GM18519 (cell line): ENCODE measurements at regions not wholly inside any gene's neighbourhood (a gene's known extent, or its start where the extent isn't known, plus 50 kb on each side); places are given as distances from the start of the nearest gene placed in this dataset.
"Not testable (repeated sequence)": the region's sequence is repeated elsewhere in the genome, so short reads cannot be mapped to it uniquely, and the experiment has no call there.

Experiments
- ATAC-seq: cut with Tn5 transposase; IDR thresholded peaks from one replicate; pipeline ENCODE4 v1.9.1; 2021; ENCODE audit warnings: mild to moderate bottlenecking, moderate library complexity; ENCODE audit not compliant: unreplicated experiment, low FRiP score

- no peak for ATAC-seq
Measured at GRCh38 chr1:234836776-234837357, 226.9 kb upstream of the IRF2BP2 start.

- no peak for ATAC-seq
Measured at GRCh38 chr1:234836045-234836681, 226.2 kb upstream of the IRF2BP2 start.

GRCh38 chr1:234835239-234835638 is 225.3 kb upstream of the IRF2BP2 start:
- no peak for ATAC-seq

- no peak for ATAC-seq
Measured at GRCh38 chr1:234833646-234834045, 223.7 kb upstream of the IRF2BP2 start.

GRCh38 chr1:234833118-234833517 is 223.1 kb upstream of the IRF2BP2 start:
- no peak for ATAC-seq

GRCh38 chr1:234827656-234828055 is 217.7 kb upstream of the IRF2BP2 start:
- no peak for ATAC-seq

- ATAC-seq = no peak
Measured at GRCh38 chr1:234827181-234827580, 217.2 kb upstream of the IRF2BP2 start.

- no peak for ATAC-seq
Measured at GRCh38 chr1:234826352-234826751, 216.4 kb upstream of the IRF2BP2 start.

- no peak for ATAC-seq
Measured at GRCh38 chr1:234825498-234826165, 215.7 kb upstream of the IRF2BP2 start.

GRCh38 chr1:234824836-234825235 is 214.9 kb upstream of the IRF2BP2 start:
- not testable (repeated sequence) for ATAC-seq

- ATAC-seq = no peak
Measured at GRCh38 chr1:234823191-234824176, 213.5 kb upstream of the IRF2BP2 start.

- no peak for ATAC-seq
Measured at GRCh38 chr1:234821840-234822239, 211.9 kb upstream of the IRF2BP2 start.

GRCh38 chr1:234820597-234820996 is 210.6 kb upstream of the IRF2BP2 start:
- no peak for ATAC-seq

GRCh38 chr1:234819845-234820244 is 209.9 kb upstream of the IRF2BP2 start:
- ATAC-seq = not testable (repeated sequence)

- ATAC-seq = not testable (repeated sequence)
Measured at GRCh38 chr1:234818040-234818387, 208.0 kb upstream of the IRF2BP2 start.

GRCh38 chr1:234817313-234818039 is 207.5 kb upstream of the IRF2BP2 start:
- not testable (repeated sequence) for ATAC-seq

GRCh38 chr1:234816864-234817263 is 206.9 kb upstream of the IRF2BP2 start:
- not testable (repeated sequence) for ATAC-seq

GRCh38 chr1:234816186-234816851 is 206.3 kb upstream of the IRF2BP2 start:
- ATAC-seq = not testable (repeated sequence)

GRCh38 chr1:234815295-234815815 is 205.4 kb upstream of the IRF2BP2 start:
- ATAC-seq = not testable (repeated sequence)
